A549 (cell line): ENCODE measurements at regions not wholly inside any gene's neighbourhood (a gene's known extent, or its start where the extent isn't known, plus 50 kb on each side); places are given as distances from the start of the nearest gene placed in this dataset.

Experiments used
- ATAC-seq, 2 experiments: fragments of 200-7000 bp in 1 of 2; fragments of >200 bp in 1 of 2; cut with Nextera tagmentation in 1 of 2; cut with Tn5 transposase in 1 of 2; 3 replicates each; pipeline versions ENCODE4 v1.8.0 to v1.9.1; 2018 to 2020; ENCODE audit warnings: mild to moderate bottlenecking in 1 of 2, moderate library complexity in 1 of 2
- CTCF ChIA-PET: fragments of 300-600 bp; sonication (Branson Sonifier 250); formaldehyde crosslinking; extraction: SDS; loops from one replicate; lab custom pipeline; 2021; ENCODE audit warnings: antibody characterized with exemption, inconsistent platforms; lab: Yijun Ruan, JAX
- POLR2A ChIA-PET: fragments of 350-600 bp; formaldehyde crosslinking; extraction: SDS; loops from one replicate; lab custom pipeline; 2021; ENCODE audit warnings: antibody characterized with exemption, inconsistent platforms; lab: Yijun Ruan, JAX
- DNase-seq, 2 experiments: peaks; one replicate each; pipeline versions ENCODE4 v3.0.0 to v3.0.0-alpha.2; 2011 to 2016; ENCODE audit warnings: low read depth in 1 of 2, low spot score in 1 of 2
- FAIRE-seq: peaks from 2 replicates; lab custom pipeline; 2011; peaks lifted over from hg19 to GRCh38; lab: Jason Lieb, UNC
- H3K27ac ChIP-seq, 2 experiments: fragments of >200 bp; sonication (Bioruptor Twin); formaldehyde crosslinking; 3 replicates each; pipeline ENCODE4 v1.5.1; 2016 to 2017
- H3K4me1 ChIP-seq: fragments of >200 bp; sonication (Bioruptor Twin); formaldehyde crosslinking; 3 replicates; pipeline ENCODE4 v1.6.1; 2016
- H3K4me2 ChIP-seq: fragments of >200 bp; sonication (Bioruptor Twin); formaldehyde crosslinking; 3 replicates; pipeline ENCODE4 v1.6.1; 2016
- H3K4me3 ChIP-seq: fragments of >200 bp; sonication (Bioruptor Twin); formaldehyde crosslinking; 3 replicates; pipeline ENCODE4 v1.5.1; 2016
- H3K9me3 ChIP-seq: fragments of >200 bp; sonication (Bioruptor Twin); formaldehyde crosslinking; 3 replicates; pipeline ENCODE4 v1.6.1; 2016
- BHLHE40 ChIP-seq: IDR thresholded peaks from 2 replicates; pipeline ENCODE4 v1.6.1; 2012; ENCODE audit warnings: low read depth, low read length, inconsistent platforms
- CEBPB ChIP-seq, 2 experiments: fragments of >200 bp in 1 of 2; sonication (Bioruptor Twin) in 1 of 2; formaldehyde crosslinking in 1 of 2; IDR thresholded peaks; 2 replicates each; pipeline ENCODE4 v1.6.1; 2012 to 2016
- EHF ChIP-seq: fragments of 250-450 bp; sonication (Bioruptor Pico); IDR thresholded peaks from 2 replicates; pipeline ENCODE4 v1.5.0; 2020; ENCODE audit warnings: mild to moderate bottlenecking
- EP300 ChIP-seq, 2 experiments: fragments of >200 bp; sonication (Bioruptor Twin); formaldehyde crosslinking; IDR thresholded peaks; 2 replicates in 1 of 2; 3 replicates in 1 of 2; pipeline ENCODE4 v1.6.1; 2016 to 2017
- ESRRA ChIP-seq: fragments of 150-350 bp; IDR thresholded peaks from 2 replicates; pipeline ENCODE4 v1.6.1; 2014; ENCODE audit warnings: mild to moderate bottlenecking, low read length, borderline replicate concordance
- FOSB ChIP-seq: fragments of 250-450 bp; sonication (Bioruptor Pico); IDR thresholded peaks from 2 replicates; pipeline ENCODE4 v1.5.0; 2020; ENCODE audit warnings: mild to moderate bottlenecking, moderate library complexity
- FOXS1 ChIP-seq: fragments of 250-450 bp; sonication (Bioruptor Pico); IDR thresholded peaks from 2 replicates; pipeline ENCODE4 v1.5.0; 2020; ENCODE audit warnings: mild to moderate bottlenecking, moderate library complexity
- HOXB13 ChIP-seq: fragments of 250-450 bp; sonication (Bioruptor Pico); IDR thresholded peaks from 2 replicates; pipeline ENCODE4 v1.5.0; 2020; ENCODE audit warnings: low read depth, mild to moderate bottlenecking, moderate library complexity
- KDM1A ChIP-seq: fragments of 200-600 bp; sonication (generic); IDR thresholded peaks from 2 replicates; pipeline ENCODE4 v1.6.1; 2016; ENCODE audit warnings: low read depth, mild to moderate bottlenecking
- MAFK ChIP-seq: fragments of 450-650 bp; IDR thresholded peaks from 2 replicates; pipeline ENCODE4 v1.6.1; 2014; ENCODE audit not compliant: partially characterized antibody
- MAZ ChIP-seq: fragments of 150-350 bp; IDR thresholded peaks from 2 replicates; pipeline ENCODE4 v1.6.1; 2014; ENCODE audit warnings: antibody characterized with exemption, low read depth, low read length, borderline replicate concordance
- MYC ChIP-seq: IDR thresholded peaks from 2 replicates; pipeline ENCODE4 v1.6.1; 2012; ENCODE audit warnings: mild to moderate bottlenecking, inconsistent platforms, low read length, improper control_type of control experiment, borderline replicate concordance
- POLR2A ChIP-seq: IDR thresholded peaks from 2 replicates; pipeline ENCODE4 v1.6.1; 2012; ENCODE audit warnings: mild to moderate bottlenecking, low read length
- RARB ChIP-seq: fragments of 250-450 bp; sonication (Bioruptor Pico); IDR thresholded peaks from 2 replicates; pipeline ENCODE4 v1.8.0; 2021; ENCODE audit warnings: mild to moderate bottlenecking, moderate library complexity
- RCOR1 ChIP-seq: fragments of 150-350 bp; IDR thresholded peaks from 2 replicates; pipeline ENCODE4 v1.6.1; 2014; ENCODE audit warnings: antibody characterized with exemption, low read length, low read depth
- RFX5 ChIP-seq: fragments of 450-650 bp; IDR thresholded peaks from 2 replicates; pipeline ENCODE4 v1.7.1; 2014; ENCODE audit warnings: antibody characterized with exemption, mild to moderate bottlenecking, moderate library complexity
- SMC3 ChIP-seq: fragments of >200 bp; sonication (Bioruptor Twin); formaldehyde crosslinking; IDR thresholded peaks from 3 replicates; pipeline ENCODE4 v1.6.1; 2018; ENCODE audit warnings: inconsistent platforms
- ZC3H11A ChIP-seq: fragments of 450-650 bp; IDR thresholded peaks from 2 replicates; pipeline ENCODE4 v1.6.1; 2014; ENCODE audit warnings: antibody characterized with exemption, mild to moderate bottlenecking
- ZFP36 ChIP-seq: fragments of 450-650 bp; IDR thresholded peaks from 2 replicates; pipeline ENCODE4 v1.6.1; 2014; ENCODE audit warnings: borderline replicate concordance; ENCODE audit not compliant: partially characterized antibody
- ZNF302 ChIP-seq: fragments of 250-450 bp; sonication (Bioruptor Pico); IDR thresholded peaks from 2 replicates; pipeline ENCODE4 v1.9.0; 2021; ENCODE audit warnings: inconsistent platforms, mild to moderate bottlenecking, moderate library complexity
- ZSCAN20 ChIP-seq: fragments of 250-450 bp; sonication (Bioruptor Pico); IDR thresholded peaks from 2 replicates; pipeline ENCODE4 v1.8.0; 2022; ENCODE audit warnings: mild to moderate bottlenecking, moderate library complexity
- WGBS: methylation state at CpG from one replicate; pipeline ENCODE4 v1.1.6; 2017; ENCODE audit errors: missing lambda C conversion rate; 5-methylcytosine and 5-hydroxymethylcytosine counted together
- TF ChIP-seq, protein P1 (sequence below): fragments of 250-450 bp; sonication (Bioruptor Pico); IDR thresholded peaks from 2 replicates; pipeline ENCODE4 v1.5.0; 2020; ENCODE audit warnings: low read depth, mild to moderate bottlenecking, moderate library complexity
- TF ChIP-seq, protein P2 (sequence below): fragments of >200 bp; sonication (Bioruptor Twin); formaldehyde crosslinking; IDR thresholded peaks from 2 replicates; pipeline ENCODE4 v1.6.1; 2016
- TF ChIP-seq, protein P3 (sequence below): fragments of 200-600 bp; sonication (generic); IDR thresholded peaks from 2 replicates; pipeline ENCODE4 v1.6.1; 2016; ENCODE audit warnings: antibody characterized with exemption, mild to moderate bottlenecking, moderate library complexity
- TF ChIP-seq, protein P4 (sequence below): fragments of 450-650 bp; IDR thresholded peaks from 2 replicates; pipeline ENCODE4 v1.6.1; 2014; ENCODE audit warnings: antibody characterized with exemption
- TF ChIP-seq, protein P5 (sequence below): IDR thresholded peaks from 2 replicates; pipeline ENCODE4 v1.6.1; 2012
- TF ChIP-seq, protein P6 (sequence below): fragments of >200 bp; sonication (Bioruptor Twin); formaldehyde crosslinking; IDR thresholded peaks from 3 replicates; pipeline ENCODE4 v1.5.1; 2016

DNA sequence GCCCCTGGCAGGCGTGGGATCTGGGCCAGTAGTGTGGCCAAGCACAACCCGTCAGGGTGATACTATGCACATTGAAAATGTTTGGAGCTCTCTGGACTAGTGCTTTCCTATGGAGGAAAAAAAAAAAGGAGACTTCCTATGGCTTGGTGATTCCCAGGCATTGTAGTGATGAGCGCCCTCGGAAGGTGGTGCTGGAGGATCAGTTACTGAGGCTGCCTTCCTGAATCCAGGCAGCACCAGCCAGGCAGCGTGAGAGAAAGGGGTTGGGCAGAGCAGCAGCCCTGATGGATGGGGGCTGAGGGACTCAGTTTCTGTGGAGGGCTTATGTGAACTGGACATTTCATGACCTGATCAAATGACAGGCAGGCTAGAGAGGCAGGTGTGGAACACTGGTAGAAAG is 70.9 kb downstream of the CHRNA1 start (continued):
- TF ChIP-seq ZC3H11A (no peak), KDM1A (no peak)

DNA sequence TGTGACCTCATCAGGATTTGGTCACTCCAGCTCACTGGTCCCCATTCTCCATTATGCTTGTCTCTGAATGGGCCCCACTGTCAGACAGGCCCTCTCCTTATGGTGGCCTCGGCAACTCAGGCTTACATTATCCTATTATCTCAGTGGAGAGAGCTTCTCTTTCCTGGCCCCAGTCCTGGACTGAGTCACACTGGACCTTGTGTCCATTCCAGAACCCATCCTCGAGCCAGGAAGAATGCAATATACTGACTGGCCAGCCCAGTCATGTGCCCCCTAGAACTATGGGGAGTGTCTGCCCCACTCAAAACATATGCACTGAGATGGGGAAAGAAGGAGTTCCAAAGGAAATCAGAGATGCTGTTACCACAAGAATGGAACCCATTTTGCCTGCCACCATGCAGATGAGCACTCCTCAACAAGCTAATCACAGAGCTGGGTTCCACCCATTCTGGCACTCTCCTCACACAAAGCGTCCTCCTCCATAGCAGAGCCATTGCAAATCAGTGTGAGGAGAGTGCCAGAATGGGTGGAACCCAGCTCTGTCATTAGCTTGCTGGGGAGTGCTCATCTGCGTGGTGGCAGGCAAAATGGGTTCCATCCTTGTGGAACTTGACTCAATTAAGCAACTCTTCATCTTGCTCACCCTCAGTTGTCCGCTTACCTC is 71.9 kb downstream of the CHRNA1 start:
- Histone ChIP-seq H3K4me1 (no peaks in the 10 kb centered on the region), H3K27ac (no peak overlapping the region), H3K4me2 (no peak overlapping the region), H3K9me3 (no peaks in the 10 kb centered on the region), H3K4me3 (no peak overlapping the region)
- WGBS, result 57% methylated on average over 5 of the region's 5 CpGs
- POLR2A ChIA-PET, result interaction anchor here (0.7 kb wide), 1 partner anchor 135 kb away, joined by 7 read pairs; no protein-coding TSS in a partner anchor
- TF ChIP-seq EHF (CRISPR knock-in tag) (no peak), SMC3 (no peak), MYC (no peak)
- TF ChIP-seq, protein P1, sequence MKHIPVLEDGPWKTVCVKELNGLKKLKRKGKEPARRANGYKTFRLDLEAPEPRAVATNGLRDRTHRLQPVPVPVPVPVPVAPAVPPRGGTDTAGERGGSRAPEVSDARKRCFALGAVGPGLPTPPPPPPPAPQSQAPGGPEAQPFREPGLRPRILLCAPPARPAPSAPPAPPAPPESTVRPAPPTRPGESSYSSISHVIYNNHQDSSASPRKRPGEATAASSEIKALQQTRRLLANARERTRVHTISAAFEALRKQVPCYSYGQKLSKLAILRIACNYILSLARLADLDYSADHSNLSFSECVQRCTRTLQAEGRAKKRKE, result no peak
- DNase-seq, result no peak
- FAIRE-seq, result no peak
- ATAC-seq, result no peak
- CTCF ChIA-PET, result interaction anchor here (0.6 to 4.6 kb wide), 5 partner anchors 20 to 230 kb away, joined by 3 to 21 read pairs (median 4); no protein-coding TSS in a partner anchor

DNA sequence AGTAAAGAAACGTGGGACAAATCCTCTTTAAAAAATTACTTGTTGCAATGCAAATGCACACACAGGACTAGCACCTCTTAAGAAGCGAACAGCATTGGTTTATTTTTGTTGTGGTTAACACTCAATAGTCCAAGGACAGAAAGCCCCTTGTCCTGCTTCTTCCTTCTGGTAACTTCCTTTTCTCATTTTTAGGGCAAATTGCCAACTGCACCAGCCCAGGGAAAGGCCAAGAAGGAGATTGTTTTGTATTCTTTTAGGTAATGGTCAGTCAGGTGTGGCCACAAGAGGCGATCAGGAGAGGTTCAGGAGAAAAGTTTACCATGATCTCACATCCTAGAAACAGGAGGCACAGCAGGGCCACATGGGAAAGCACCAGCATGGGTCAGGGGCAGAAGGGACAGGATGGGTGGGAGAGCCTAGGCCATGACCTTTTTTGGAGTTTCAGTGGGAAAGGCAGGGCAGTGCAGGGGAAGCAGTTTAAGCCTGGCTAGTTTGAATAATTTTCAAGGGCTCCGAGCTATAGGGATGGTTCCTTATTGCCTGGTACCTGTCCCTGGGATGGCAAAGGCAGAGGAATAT is 73.0 kb downstream of the CHRNA1 start:
- ChIA-PET CTCF (interaction anchor here (0.6 to 5.7 kb wide), 5 partner anchors 22 to 230 kb away, joined by 3 to 78 read pairs (median 12); no protein-coding TSS in a partner anchor), POLR2A (no interaction called here)
- ATAC-seq, result no peak

DNA sequence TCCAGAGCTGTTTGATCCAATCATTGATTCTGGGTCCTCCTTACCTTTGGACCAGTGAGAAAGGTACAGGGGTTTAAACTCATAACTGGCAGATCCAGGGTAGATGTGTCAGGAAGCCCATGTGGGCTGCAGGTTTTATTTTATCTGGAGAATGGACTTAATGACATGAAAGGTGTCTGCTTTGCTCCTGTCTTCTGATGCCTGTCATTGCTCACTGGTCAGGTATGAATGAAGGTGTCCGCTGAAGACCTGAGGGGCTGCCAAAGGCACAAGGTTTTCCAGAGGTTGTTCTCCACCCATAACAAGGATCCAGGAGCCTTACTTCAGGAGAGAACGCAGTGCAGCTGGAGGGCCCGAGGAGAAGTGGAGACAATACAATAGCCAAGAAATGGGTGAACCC is 74.2 kb downstream of the CHRNA1 start:
- ChIA-PET POLR2A (no interaction called here), CTCF (interaction anchor here (0.6 to 6.1 kb wide), 5 partner anchors 7 to 1385 kb away, joined by 4 to 101 read pairs (median 73); no protein-coding TSS in a partner anchor)
- DNase-seq (no peak), FAIRE-seq (no peak)
- WGBS, result 64% methylated on average over 3 of the region's 3 CpGs
- H3K9me3 ChIP-seq, result no peaks in the 10 kb centered on the region
- TF ChIP-seq BHLHE40 (no peak), POLR2A (no peak), FOSB (no peak), RCOR1 (no peak)
- TF ChIP-seq, protein P2, sequence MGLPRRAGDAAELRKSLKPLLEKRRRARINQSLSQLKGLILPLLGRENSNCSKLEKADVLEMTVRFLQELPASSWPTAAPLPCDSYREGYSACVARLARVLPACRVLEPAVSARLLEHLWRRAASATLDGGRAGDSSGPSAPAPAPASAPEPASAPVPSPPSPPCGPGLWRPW, result no peak
- TF ChIP-seq, protein P3, sequence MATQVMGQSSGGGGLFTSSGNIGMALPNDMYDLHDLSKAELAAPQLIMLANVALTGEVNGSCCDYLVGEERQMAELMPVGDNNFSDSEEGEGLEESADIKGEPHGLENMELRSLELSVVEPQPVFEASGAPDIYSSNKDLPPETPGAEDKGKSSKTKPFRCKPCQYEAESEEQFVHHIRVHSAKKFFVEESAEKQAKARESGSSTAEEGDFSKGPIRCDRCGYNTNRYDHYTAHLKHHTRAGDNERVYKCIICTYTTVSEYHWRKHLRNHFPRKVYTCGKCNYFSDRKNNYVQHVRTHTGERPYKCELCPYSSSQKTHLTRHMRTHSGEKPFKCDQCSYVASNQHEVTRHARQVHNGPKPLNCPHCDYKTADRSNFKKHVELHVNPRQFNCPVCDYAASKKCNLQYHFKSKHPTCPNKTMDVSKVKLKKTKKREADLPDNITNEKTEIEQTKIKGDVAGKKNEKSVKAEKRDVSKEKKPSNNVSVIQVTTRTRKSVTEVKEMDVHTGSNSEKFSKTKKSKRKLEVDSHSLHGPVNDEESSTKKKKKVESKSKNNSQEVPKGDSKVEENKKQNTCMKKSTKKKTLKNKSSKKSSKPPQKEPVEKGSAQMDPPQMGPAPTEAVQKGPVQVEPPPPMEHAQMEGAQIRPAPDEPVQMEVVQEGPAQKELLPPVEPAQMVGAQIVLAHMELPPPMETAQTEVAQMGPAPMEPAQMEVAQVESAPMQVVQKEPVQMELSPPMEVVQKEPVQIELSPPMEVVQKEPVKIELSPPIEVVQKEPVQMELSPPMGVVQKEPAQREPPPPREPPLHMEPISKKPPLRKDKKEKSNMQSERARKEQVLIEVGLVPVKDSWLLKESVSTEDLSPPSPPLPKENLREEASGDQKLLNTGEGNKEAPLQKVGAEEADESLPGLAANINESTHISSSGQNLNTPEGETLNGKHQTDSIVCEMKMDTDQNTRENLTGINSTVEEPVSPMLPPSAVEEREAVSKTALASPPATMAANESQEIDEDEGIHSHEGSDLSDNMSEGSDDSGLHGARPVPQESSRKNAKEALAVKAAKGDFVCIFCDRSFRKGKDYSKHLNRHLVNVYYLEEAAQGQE, result no peak
- TF ChIP-seq, all 56 proteins: peak for 0
- Histone ChIP-seq H3K4me2 (no peak overlapping the region), H3K27ac (no peak overlapping the region), H3K4me3 (no peak overlapping the region), H3K4me1 (no peaks in the 10 kb centered on the region)
- no peak for ATAC-seq

More for the DNA sequence above, 73.0 kb downstream of the CHRNA1 start:
- H3K4me1 ChIP-seq, result no peaks in the 10 kb centered on the region
- no peak overlapping the region for H3K4me2 ChIP-seq
- no peak overlapping the region for H3K4me3 ChIP-seq
- no peak for FAIRE-seq
- no peak for TF ChIP-seq RARB (CRISPR knock-in tag)
- TF ChIP-seq FOXS1, result no peak
- no peak for TF ChIP-seq CEBPB (IDR thresholded peaks at IDR 0.05)
- TF ChIP-seq MAFK, result no peak
- no peak for TF ChIP-seq EHF (CRISPR knock-in tag)
- no peak for TF ChIP-seq ZSCAN20 (CRISPR knock-in tag)
- TF ChIP-seq HOXB13, result no peak
- no peak for TF ChIP-seq ESRRA
- TF ChIP-seq MAZ, result no peak
- TF ChIP-seq, protein P4, sequence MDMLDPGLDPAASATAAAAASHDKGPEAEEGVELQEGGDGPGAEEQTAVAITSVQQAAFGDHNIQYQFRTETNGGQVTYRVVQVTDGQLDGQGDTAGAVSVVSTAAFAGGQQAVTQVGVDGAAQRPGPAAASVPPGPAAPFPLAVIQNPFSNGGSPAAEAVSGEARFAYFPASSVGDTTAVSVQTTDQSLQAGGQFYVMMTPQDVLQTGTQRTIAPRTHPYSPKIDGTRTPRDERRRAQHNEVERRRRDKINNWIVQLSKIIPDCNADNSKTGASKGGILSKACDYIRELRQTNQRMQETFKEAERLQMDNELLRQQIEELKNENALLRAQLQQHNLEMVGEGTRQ, result no peak
- TF ChIP-seq ZFP36, result no peak
- TF ChIP-seq ZNF302 (CRISPR knock-in tag), result no peak
- no peak for TF ChIP-seq EP300 (IDR thresholded peaks at IDR 0.05)
- TF ChIP-seq, protein P5, sequence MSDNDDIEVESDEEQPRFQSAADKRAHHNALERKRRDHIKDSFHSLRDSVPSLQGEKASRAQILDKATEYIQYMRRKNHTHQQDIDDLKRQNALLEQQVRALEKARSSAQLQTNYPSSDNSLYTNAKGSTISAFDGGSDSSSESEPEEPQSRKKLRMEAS, result no peak
- TF ChIP-seq RFX5, result no peak
- TF ChIP-seq, protein P6, sequence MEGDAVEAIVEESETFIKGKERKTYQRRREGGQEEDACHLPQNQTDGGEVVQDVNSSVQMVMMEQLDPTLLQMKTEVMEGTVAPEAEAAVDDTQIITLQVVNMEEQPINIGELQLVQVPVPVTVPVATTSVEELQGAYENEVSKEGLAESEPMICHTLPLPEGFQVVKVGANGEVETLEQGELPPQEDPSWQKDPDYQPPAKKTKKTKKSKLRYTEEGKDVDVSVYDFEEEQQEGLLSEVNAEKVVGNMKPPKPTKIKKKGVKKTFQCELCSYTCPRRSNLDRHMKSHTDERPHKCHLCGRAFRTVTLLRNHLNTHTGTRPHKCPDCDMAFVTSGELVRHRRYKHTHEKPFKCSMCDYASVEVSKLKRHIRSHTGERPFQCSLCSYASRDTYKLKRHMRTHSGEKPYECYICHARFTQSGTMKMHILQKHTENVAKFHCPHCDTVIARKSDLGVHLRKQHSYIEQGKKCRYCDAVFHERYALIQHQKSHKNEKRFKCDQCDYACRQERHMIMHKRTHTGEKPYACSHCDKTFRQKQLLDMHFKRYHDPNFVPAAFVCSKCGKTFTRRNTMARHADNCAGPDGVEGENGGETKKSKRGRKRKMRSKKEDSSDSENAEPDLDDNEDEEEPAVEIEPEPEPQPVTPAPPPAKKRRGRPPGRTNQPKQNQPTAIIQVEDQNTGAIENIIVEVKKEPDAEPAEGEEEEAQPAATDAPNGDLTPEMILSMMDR, result no peak
- TF ChIP-seq, all 56 proteins: peak for 0
- H3K27ac ChIP-seq, result no peak overlapping the region
- no peak for DNase-seq
- H3K9me3 ChIP-seq, result no peaks in the 10 kb centered on the region
- 61% methylated on average over 4 of the region's 4 CpGs for WGBS
